B cell (primary cell): ENCODE measurements at regions not wholly inside any gene's neighbourhood (a gene's known extent, or its start where the extent isn't known, plus 50 kb on each side); places are given as distances from the start of the nearest gene placed in this dataset.

ENCODE experiments used
- ATAC-seq: fragments of 200-7000 bp; cut with Tn5 transposase; one replicate; pipeline ENCODE4 v1.10.0; 2021; ENCODE audit warnings: low read depth, mild to moderate bottlenecking, moderate number of reproducible peaks, moderate library complexity
- CTCF ChIA-PET: fragments of 350-600 bp; sonication (Branson Sonifier 250); formaldehyde crosslinking; loops from one replicate; lab custom pipeline; 2021; ENCODE audit warnings: antibody characterized with exemption, inconsistent platforms; lab: Charles Lee
- POLR2A ChIA-PET: fragments of 350-600 bp; sonication (Branson Sonifier 250); formaldehyde crosslinking; loops from one replicate; lab custom pipeline; 2021; ENCODE audit warnings: antibody characterized with exemption; lab: Charles Lee
- DNase-seq: peaks from one replicate; pipeline ENCODE4 v3.0.0; 2013
- H2AFZ ChIP-seq: 2 replicates; pipeline ENCODE4 v1.6.1; 2012; ENCODE audit warnings: mild to moderate bottlenecking, low read depth, low read length; ENCODE audit not compliant: insufficient read depth, poor library complexity, severe bottlenecking
- H3K27ac ChIP-seq, 2 donors: 1 replicate in 1 of 2; 2 replicates in 1 of 2; pipeline ENCODE4 v1.5.1; 2012 to 2013; ENCODE audit warnings: low read length in 2 of 2, mild to moderate bottlenecking in 2 of 2, moderate library complexity in 1 of 2
- H3K27me3 ChIP-seq, 4 experiments: fragments of 200-600 bp in 1 of 4; sonication (generic) in 1 of 4; replicated peaks in 1 of 4; 1 replicate in 2 of 4; 2 replicates in 2 of 4; pipeline versions ENCODE4 v1.6.1 to v1.7.0; 2013 to 2016; ENCODE audit warnings: low read length in 3 of 4, mild to moderate bottlenecking in 2 of 4, mixed read lengths in 1 of 4, moderate library complexity in 1 of 4; ENCODE audit not compliant: insufficient read depth in 4 of 4, control insufficient read depth in 3 of 4; ENCODE audit errors: control extremely low read depth in 1 of 4
- H3K36me3 ChIP-seq, 2 experiments: replicated peaks in 1 of 2; 1 replicate in 1 of 2; 2 replicates in 1 of 2; pipeline versions ENCODE4 v1.6.1 to v1.7.1; 2013; ENCODE audit warnings: low read length in 1 of 2; ENCODE audit not compliant: insufficient read depth in 2 of 2, control insufficient read depth in 1 of 2; ENCODE audit errors: control extremely low read depth in 1 of 2, extremely low read depth in 1 of 2
- H3K4me1 ChIP-seq, 2 donors: fragments of 200-600 bp in 1 of 2; sonication (generic) in 1 of 2; 1 replicate in 1 of 2; 2 replicates in 1 of 2; pipeline versions ENCODE4 v1.5.1 to v1.6.1; 2013 to 2017; ENCODE audit warnings: low read length in 2 of 2; ENCODE audit not compliant: control insufficient read depth in 2 of 2, insufficient read depth in 2 of 2
- H3K4me2 ChIP-seq: replicated peaks from 2 replicates; pipeline ENCODE3; 2012; ENCODE audit warnings: mild to moderate bottlenecking, low read depth, low read length; ENCODE audit not compliant: poor library complexity, severe bottlenecking
- H3K4me3 ChIP-seq, 5 experiments: fragments of 200-600 bp in 1 of 5; sonication (generic) in 1 of 5; 1 replicate in 3 of 5; 2 replicates in 2 of 5; pipeline versions ENCODE4 v1.5.1 to v1.7.0; 2011 to 2016; ENCODE audit warnings: low read length in 4 of 5, mild to moderate bottlenecking in 4 of 5, low read depth in 2 of 5, control low read depth in 1 of 5, moderate library complexity in 1 of 5; ENCODE audit not compliant: insufficient read depth in 1 of 5; ENCODE audit errors: control extremely low read depth in 1 of 5, extremely low read depth in 1 of 5
- H3K79me2 ChIP-seq: fragments of 200-600 bp; sonication (generic); one replicate; pipeline ENCODE4 v1.6.0; 2016; ENCODE audit warnings: low read length; ENCODE audit not compliant: control insufficient read depth, insufficient read depth
- H3K9ac ChIP-seq: fragments of 200-600 bp; sonication (generic); 2 replicates; pipeline ENCODE4 v1.6.1; 2017; ENCODE audit warnings: mild to moderate bottlenecking, low read length, moderate library complexity
- H3K9me3 ChIP-seq, 3 donors: one replicate each; pipeline versions ENCODE4 v1.6.1 to v1.7.1; 2013; ENCODE audit warnings: low read length in 2 of 3; ENCODE audit not compliant: control insufficient read depth in 2 of 3, insufficient read depth in 1 of 3; ENCODE audit errors: control extremely low read depth in 1 of 3
- H4K20me1 ChIP-seq: 2 replicates; pipeline ENCODE4 v1.6.0; 2012; ENCODE audit warnings: mild to moderate bottlenecking, low read length; ENCODE audit not compliant: insufficient read depth, control insufficient read depth, poor library complexity, severe bottlenecking
- H3K27ac Mint-ChIP-seq: one replicate; pipeline ENCODE4 v1.8.0; 2021; ENCODE audit warnings: mixed read lengths
- H3K27me3 Mint-ChIP-seq: one replicate; pipeline ENCODE4 v1.8.0; 2021; ENCODE audit warnings: mixed read lengths
- H3K4me1 Mint-ChIP-seq: one replicate; pipeline ENCODE4 v1.8.0; 2021; ENCODE audit warnings: mixed read lengths
- H3K4me3 Mint-ChIP-seq: one replicate; pipeline ENCODE4 v1.8.0; 2021; ENCODE audit warnings: mixed read lengths
- H3K9me3 Mint-ChIP-seq: one replicate; pipeline ENCODE4 v1.8.0; 2022; ENCODE audit warnings: mixed read lengths; ENCODE audit not compliant: insufficient read depth
- CTCF ChIP-seq: fragments of 200-600 bp; IDR thresholded peaks from one replicate; pipeline ENCODE4 v1.8.0; 2022; ENCODE audit warnings: antibody characterized with exemption, mild to moderate bottlenecking
- EZH2 ChIP-seq: IDR thresholded peaks from 2 replicates; pipeline ENCODE4 v1.6.1; 2012; ENCODE audit warnings: borderline replicate concordance, low read depth, mild to moderate bottlenecking, moderate library complexity, low read length; ENCODE audit not compliant: insufficient read depth, poor library complexity, severe bottlenecking
- WGBS: methylation state at CpG from one replicate; pipeline ENCODE4 v1.1.5; 2013; ENCODE audit warnings: missing lambda C conversion rate; ENCODE audit not compliant: insufficient coverage; 5-methylcytosine and 5-hydroxymethylcytosine counted together
- intact Hi-C: fragments of 100-400 bp; cut with micrococcal nuclease; formaldehyde crosslinking; loops from one replicate; pipeline ENCODE4 v1.10.0; 2022

GRCh38 chr3:109607897-109608296 is 270.6 kb upstream of the DPPA4 start:
- Histone ChIP-seq H3K27me3 (no peaks in the 10 kb centered on the region), H3K4me3 (no peak overlapping the region), H3K36me3 (no peaks in the 10 kb centered on the region), H3K27ac (no peak overlapping the region), H3K79me2 (no peaks in the 10 kb centered on the region), H2AFZ (no peak overlapping the region), H3K4me1 (no peaks in the 10 kb centered on the region), H3K9me3 (peaks cover 0 to 3% (median 0%) of the 10 kb centered on the region in 3 donors), H3K4me2 (no peak overlapping the region), H3K9ac (no peak overlapping the region), H4K20me1 (no peaks in the 10 kb centered on the region)
- no peak overlapping the region for H3K27ac Mint-ChIP-seq
- intact Hi-C loops = no loop called here
- no peak overlapping the region for H3K4me3 Mint-ChIP-seq
- DNase-seq = no peak
- no peaks in the 10 kb centered on the region for H3K4me1 Mint-ChIP-seq
- ATAC-seq = no peak
- ChIA-PET CTCF (no interaction called here), POLR2A (no interaction called here)
- TF ChIP-seq EZH2 = no peak
- TF ChIP-seq CTCF = no peak
- no peaks in the 10 kb centered on the region for H3K27me3 Mint-ChIP-seq
- 63% methylated on average over 1 of the region's 1 CpG for WGBS
- H3K9me3 Mint-ChIP-seq = no peaks in the 10 kb centered on the region

GRCh38 chr3:109608574-109608973 is 271.2 kb upstream of the DPPA4 start:
- no peaks in the 10 kb centered on the region for H3K4me1 Mint-ChIP-seq
- no peaks in the 10 kb centered on the region for H3K9me3 Mint-ChIP-seq
- H3K4me3 Mint-ChIP-seq = no peak overlapping the region
- WGBS = 88% methylated on average over 5 of the region's 9 CpGs
- ChIA-PET CTCF (no interaction called here), POLR2A (no interaction called here)
- Histone ChIP-seq H3K4me2 (no peak overlapping the region), H3K4me1 (no peaks in the 10 kb centered on the region), H4K20me1 (no peaks in the 10 kb centered on the region), H3K27ac (no peak overlapping the region), H3K9ac (no peak overlapping the region), H3K36me3 (no peaks in the 10 kb centered on the region), H3K4me3 (no peak overlapping the region), H2AFZ (no peak overlapping the region), H3K9me3 (peaks cover 0 to 3% (median 0%) of the 10 kb centered on the region in 3 donors), H3K27me3 (no peaks in the 10 kb centered on the region), H3K79me2 (no peaks in the 10 kb centered on the region)
- no peak for TF ChIP-seq EZH2
- no peak for TF ChIP-seq CTCF
- H3K27me3 Mint-ChIP-seq = no peaks in the 10 kb centered on the region
- DNase-seq (no peak), ATAC-seq (no peak)
- intact Hi-C loops = no loop called here
- H3K27ac Mint-ChIP-seq = no peak overlapping the region
